Fibroblast of lung (primary cell): ENCODE measurements at regions not wholly inside any gene's neighbourhood (a gene's known extent, or its start where the extent isn't known, plus 50 kb on each side); places are given as distances from the start of the nearest gene placed in this dataset.

Experiments used
- EZH2 ChIP-seq: IDR thresholded peaks from 2 replicates; pipeline ENCODE4 v1.5.1; 2012; ENCODE audit warnings: low read length, control low read depth, mild to moderate bottlenecking; ENCODE audit errors: missing control alignments
- TF ChIP-seq, protein P1 (sequence below), 2 donors: IDR thresholded peaks in 1 of 2; conservative IDR thresholded peaks in 1 of 2; 1 replicate in 1 of 2; 2 replicates in 1 of 2; pipeline ENCODE4 v1.5.1; 2011 to 2012; ENCODE audit warnings: low read length in 2 of 2, control low read depth in 1 of 2, inconsistent platforms in 1 of 2, low read depth in 1 of 2, mild to moderate bottlenecking in 1 of 2

DNA sequence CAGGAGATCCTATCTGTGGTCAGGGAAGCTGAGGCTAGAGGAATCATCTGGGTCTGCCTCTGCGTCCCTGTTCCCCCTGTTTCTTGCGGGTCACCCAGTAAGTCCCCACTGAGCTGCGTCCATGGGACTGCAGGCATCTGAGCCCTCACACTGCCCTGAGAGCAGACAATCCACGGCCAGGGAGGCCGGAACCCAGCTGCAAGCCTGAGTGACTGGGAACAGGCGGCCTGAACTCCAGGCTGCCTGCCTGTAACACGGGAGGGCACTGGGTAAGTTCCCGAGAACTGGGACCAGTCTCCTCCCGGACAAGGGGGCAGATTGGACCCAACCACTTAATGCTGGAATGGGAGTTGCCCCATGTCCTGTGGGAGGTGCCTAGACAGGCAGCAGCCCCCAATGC, 727.4 kb downstream of the BRD1 start:
- TF ChIP-seq, protein P1, sequence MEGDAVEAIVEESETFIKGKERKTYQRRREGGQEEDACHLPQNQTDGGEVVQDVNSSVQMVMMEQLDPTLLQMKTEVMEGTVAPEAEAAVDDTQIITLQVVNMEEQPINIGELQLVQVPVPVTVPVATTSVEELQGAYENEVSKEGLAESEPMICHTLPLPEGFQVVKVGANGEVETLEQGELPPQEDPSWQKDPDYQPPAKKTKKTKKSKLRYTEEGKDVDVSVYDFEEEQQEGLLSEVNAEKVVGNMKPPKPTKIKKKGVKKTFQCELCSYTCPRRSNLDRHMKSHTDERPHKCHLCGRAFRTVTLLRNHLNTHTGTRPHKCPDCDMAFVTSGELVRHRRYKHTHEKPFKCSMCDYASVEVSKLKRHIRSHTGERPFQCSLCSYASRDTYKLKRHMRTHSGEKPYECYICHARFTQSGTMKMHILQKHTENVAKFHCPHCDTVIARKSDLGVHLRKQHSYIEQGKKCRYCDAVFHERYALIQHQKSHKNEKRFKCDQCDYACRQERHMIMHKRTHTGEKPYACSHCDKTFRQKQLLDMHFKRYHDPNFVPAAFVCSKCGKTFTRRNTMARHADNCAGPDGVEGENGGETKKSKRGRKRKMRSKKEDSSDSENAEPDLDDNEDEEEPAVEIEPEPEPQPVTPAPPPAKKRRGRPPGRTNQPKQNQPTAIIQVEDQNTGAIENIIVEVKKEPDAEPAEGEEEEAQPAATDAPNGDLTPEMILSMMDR (conservative IDR thresholded peaks at IDR 0.05 in 1 of 2, IDR thresholded peaks at IDR 0.05 in 1 of 2; ENCODE audit: low read depth in 1 of 2, low read length in 2 of 2), result no peak
- no peak for TF ChIP-seq EZH2
